ENCODE measurements at regions not wholly inside any gene's neighbourhood (a gene's known extent, or its start where the extent isn't known, plus 50 kb on each side); places are given as distances from the start of the nearest gene placed in this dataset.

DNA sequence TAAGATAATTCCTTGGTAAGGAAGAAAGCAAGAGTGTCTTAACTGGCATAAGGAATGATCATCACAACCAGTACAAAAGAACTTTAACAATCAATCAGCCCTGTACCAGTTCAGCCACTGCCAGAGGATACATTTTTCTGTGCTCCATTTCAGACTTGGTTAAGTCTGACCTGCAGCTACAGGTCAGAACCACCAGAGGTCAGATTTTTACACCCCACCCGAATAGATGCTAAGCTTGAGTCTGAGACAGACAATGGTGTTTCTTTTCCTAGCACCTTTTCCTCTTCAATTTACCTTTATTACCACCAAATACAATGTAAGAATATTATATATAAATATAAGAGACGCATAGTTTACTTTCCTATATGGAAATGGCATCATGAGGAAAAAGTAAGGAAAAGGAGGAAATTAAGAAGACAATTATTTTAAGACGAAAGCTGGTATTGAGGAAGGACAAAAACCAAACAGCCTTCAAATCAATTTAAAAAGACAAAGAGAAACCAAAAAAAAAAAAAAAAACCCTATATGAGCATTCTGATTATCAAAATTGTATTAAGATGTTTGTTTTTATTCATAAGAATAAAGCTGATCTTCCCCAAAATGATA lies 215.3 kb upstream of the TTC29 start (continued):
- TF ChIP-seq HDAC6 (IDR thresholded peaks at IDR 0.05; ENCODE audit: low read depth, low read length) (no peak), CBX5 (IDR thresholded peaks at IDR 0.05; ENCODE audit: low read depth, low read length) (no peak), SIRT6 (IDR thresholded peaks at IDR 0.05; ENCODE audit: low read length) (no peak), POLR2AphosphoS5 (IDR thresholded peaks at IDR 0.05; ENCODE audit: low read depth, low read length) (no peak), JUN (IDR thresholded peaks at IDR 0.05; ENCODE audit: low read depth, low read length) (no peak), KDM5A (IDR thresholded peaks at IDR 0.05; ENCODE audit: low read length) (no peak), RAD21 (IDR thresholded peaks at IDR 0.05 in 1 of 2, conservative IDR thresholded peaks at IDR 0.05 in 1 of 2; ENCODE audit: low read depth in 2 of 2, low read length in 2 of 2) (peak; percentile 81 to 82), RBBP5 (IDR thresholded peaks at IDR 0.05; ENCODE audit: borderline replicate concordance, low read depth, low read length) (no peak)
